Heart right ventricle (tissue), 16 donors: ENCODE measurements at regions not wholly inside any gene's neighbourhood (a gene's known extent, or its start where the extent isn't known, plus 50 kb on each side); places are given as distances from the start of the nearest gene placed in this dataset.

Experiments used
- ATAC-seq, 8 donors: fragments of 200-7000 bp; cut with Tn5 transposase; one replicate each; pipeline ENCODE4 v1.9.1; 2020; ENCODE audit warnings: mild to moderate bottlenecking in 8 of 8, moderate library complexity in 8 of 8, moderate number of reproducible peaks in 1 of 8
- DNase-seq, 2 donors: peaks; one replicate each; pipeline ENCODE4 v3.0.0-alpha.2; 2020
- H3K27ac ChIP-seq, 10 donors: fragments of 200-600 bp; sonication (generic) in 2 of 10; one replicate each; pipeline versions ENCODE4 v1.5.0 to v1.8.0; 2020 to 2022; ENCODE audit warnings: mild to moderate bottlenecking in 3 of 10
- H3K27me3 ChIP-seq, 7 donors: fragments of 200-600 bp; one replicate each; pipeline ENCODE4 v1.8.0; 2021 to 2022; ENCODE audit warnings: mild to moderate bottlenecking in 2 of 7
- H3K36me3 ChIP-seq, 9 donors: fragments of 200-600 bp; sonication (generic) in 1 of 9; one replicate each; pipeline versions ENCODE4 v1.5.0 to v1.8.0; 2020 to 2022; ENCODE audit warnings: mild to moderate bottlenecking in 2 of 9
- H3K4me1 ChIP-seq, 9 donors: fragments of 200-600 bp; sonication (generic) in 1 of 9; one replicate each; pipeline versions ENCODE4 v1.5.0 to v1.8.0; 2020 to 2022; ENCODE audit warnings: mild to moderate bottlenecking in 4 of 9
- H3K4me3 ChIP-seq, 10 donors: fragments of 200-600 bp; sonication (generic) in 2 of 10; one replicate each; pipeline versions ENCODE4 v1.5.0 to v1.8.0; 2020 to 2022; ENCODE audit warnings: mild to moderate bottlenecking in 7 of 10, moderate library complexity in 2 of 10
- H3K9me3 ChIP-seq, 11 donors: fragments of 200-600 bp in 10 of 11; sonication (generic) in 2 of 11; one replicate each; pipeline versions ENCODE4 v1.5.0 to v1.8.0; 2013 to 2022; ENCODE audit warnings: mild to moderate bottlenecking in 2 of 11, control low read depth in 1 of 11, moderate library complexity in 1 of 11
- WGBS, 2 donors: extraction: QIAGEN DNeasy Blood & Tissue Kit; methylation state at CpG; one replicate each; pipeline ENCODE4 v1.1.7; 2013; ENCODE audit warnings: inconsistent platforms in 1 of 2; 5-methylcytosine and 5-hydroxymethylcytosine counted together
- intact Hi-C, 10 donors: fragments of 100-400 bp; cut with DNase I; formaldehyde crosslinking; loops; one replicate each; pipeline versions ENCODE4 v1.11.1 to v1.14.2; 2022
- TF ChIP-seq, protein P1 (sequence below), 9 donors: fragments of 200-600 bp; sonication (generic) in 2 of 9; IDR thresholded peaks; one replicate each; pipeline versions ENCODE4 v1.5.0 to v1.8.0; 2021 to 2022; ENCODE audit warnings: antibody characterized with exemption in 9 of 9, mild to moderate bottlenecking in 5 of 9, moderate library complexity in 1 of 9
- donor health status: Arrhythmogenic right ventricular cardiomyopathy.
- donor health status: ischemic (EF 13 %, LVEDD 7.1; RV severe dilation, severe dysfunction).
- donor health status: healthy with polysubstance abuse.
- donor health status: DM: no; HTN: yes; CAD: no.
- donor health status: DM: no; HTN: no; CAD: no.
- donor health status: ischemic (EF 25% LVEDD 6.9; RV normal size, moderate dysfunction).
- donor health status: ischemic (EF 25% LVEDD 5.7; RV mildly dilated, moderate dysfunction).
- donor health status: healthy.
- donor health status: DM: yes; HTN: yes; CAD: no.
- donor health status: Ischemic cardiomyopathy.
- donor health status: ischemic (EF 35%, LVEDD 5.7; RV mildly dilated, moderate dysfunction).
- donor health status: nonischemic (EF 11% LVEDD 7.7; RV severe dilation, severe dysfunction).
- donor health status: DM: yes; HTN: yes; CAD: no.
- donor health status: PGD.
- donor health status: ischemic (EF 29% LVEDD 5.4; RV normal size, mild dysfunction).
- donor health status: nonischemic (EF 23%, LVEDD 6.1; RV moderate dilation, normal function).

DNA sequence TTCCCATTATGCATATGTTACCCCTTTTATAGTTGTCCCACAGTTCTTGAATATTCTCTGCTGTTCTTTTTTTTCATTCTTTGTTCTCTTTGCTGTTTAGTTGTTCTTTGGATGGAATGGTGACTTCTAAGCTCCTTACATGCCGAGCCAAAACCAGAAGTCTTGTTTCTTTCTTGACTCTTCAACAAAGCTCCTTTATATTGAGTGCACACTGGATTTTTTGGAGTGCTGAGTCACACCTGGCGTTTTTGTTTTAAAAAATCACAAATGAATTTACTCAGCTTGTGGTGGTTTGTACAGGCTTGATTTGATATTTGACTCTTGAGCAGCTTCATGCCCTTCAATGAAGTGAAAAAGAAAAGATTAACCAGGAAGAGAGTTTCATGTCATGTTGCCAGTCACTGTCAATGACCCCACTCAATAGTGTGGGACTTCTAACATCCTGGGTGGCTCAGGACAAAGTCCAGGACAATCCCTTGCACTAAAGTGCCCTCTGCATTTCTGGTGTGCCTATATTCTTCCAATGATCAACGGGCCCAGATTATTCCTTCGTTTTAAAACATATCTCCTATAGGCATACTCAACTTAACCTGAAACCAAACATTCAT lies 112.4 kb upstream of the SLC38A4 start:
- no peak overlapping the region for H3K4me3 ChIP-seq
- no peaks in the 10 kb centered on the region for H3K9me3 ChIP-seq
- intact Hi-C loops: loop anchor here in 5 of 10 donors (10.0 kb wide), 3 partner anchors 113 to 593 kb away; partner anchors contain the start of gene SLC38A4 (in 1 of the 5)
- H3K4me1 ChIP-seq: no peaks in the 10 kb centered on the region
- H3K27me3 ChIP-seq: no peaks in the 10 kb centered on the region
- no peak overlapping the region for H3K27ac ChIP-seq
- 78 to 81% methylated on average over 4 of the region's 4 CpGs for WGBS, 2 donors
- TF ChIP-seq, protein P1, sequence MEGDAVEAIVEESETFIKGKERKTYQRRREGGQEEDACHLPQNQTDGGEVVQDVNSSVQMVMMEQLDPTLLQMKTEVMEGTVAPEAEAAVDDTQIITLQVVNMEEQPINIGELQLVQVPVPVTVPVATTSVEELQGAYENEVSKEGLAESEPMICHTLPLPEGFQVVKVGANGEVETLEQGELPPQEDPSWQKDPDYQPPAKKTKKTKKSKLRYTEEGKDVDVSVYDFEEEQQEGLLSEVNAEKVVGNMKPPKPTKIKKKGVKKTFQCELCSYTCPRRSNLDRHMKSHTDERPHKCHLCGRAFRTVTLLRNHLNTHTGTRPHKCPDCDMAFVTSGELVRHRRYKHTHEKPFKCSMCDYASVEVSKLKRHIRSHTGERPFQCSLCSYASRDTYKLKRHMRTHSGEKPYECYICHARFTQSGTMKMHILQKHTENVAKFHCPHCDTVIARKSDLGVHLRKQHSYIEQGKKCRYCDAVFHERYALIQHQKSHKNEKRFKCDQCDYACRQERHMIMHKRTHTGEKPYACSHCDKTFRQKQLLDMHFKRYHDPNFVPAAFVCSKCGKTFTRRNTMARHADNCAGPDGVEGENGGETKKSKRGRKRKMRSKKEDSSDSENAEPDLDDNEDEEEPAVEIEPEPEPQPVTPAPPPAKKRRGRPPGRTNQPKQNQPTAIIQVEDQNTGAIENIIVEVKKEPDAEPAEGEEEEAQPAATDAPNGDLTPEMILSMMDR (IDR thresholded peaks at IDR 0.05): no peak
- ATAC-seq (no peak), DNase-seq (no peak)
- H3K36me3 ChIP-seq: no peaks in the 10 kb centered on the region

DNA sequence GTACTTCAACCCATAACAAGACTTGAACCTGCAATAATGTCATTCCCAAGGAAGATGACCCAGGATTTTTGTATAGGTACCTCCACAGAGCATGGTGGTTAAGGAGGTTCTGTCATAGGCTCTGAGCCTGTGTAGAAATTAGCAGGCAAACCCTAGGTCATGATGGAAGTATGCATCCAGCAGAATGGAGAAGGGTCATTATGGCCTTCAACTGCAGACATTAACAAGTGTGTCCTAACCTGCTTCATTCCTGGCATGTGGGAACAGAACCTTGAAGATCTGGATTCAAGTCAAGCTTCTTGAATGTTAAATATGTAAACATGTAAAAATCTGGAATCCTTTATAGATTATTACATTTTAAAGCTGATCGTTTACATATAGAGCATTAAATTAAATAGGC lies 116.2 kb upstream of the SLC38A4 start:
- no peaks in the 10 kb centered on the region for H3K27me3 ChIP-seq
- ATAC-seq: no peak
- no peaks in the 10 kb centered on the region for H3K9me3 ChIP-seq
- TF ChIP-seq, protein P1 (IDR thresholded peaks at IDR 0.05): no peak
- intact Hi-C loops: no loop called here
- DNase-seq: no peak
- no peak overlapping the region for H3K4me3 ChIP-seq
- no peaks in the 10 kb centered on the region for H3K4me1 ChIP-seq
- WGBS, 2 donors: 94 to 100% methylated on average over 1 of the region's 1 CpG
- H3K36me3 ChIP-seq: no peaks in the 10 kb centered on the region
- H3K27ac ChIP-seq: no peak overlapping the region

DNA sequence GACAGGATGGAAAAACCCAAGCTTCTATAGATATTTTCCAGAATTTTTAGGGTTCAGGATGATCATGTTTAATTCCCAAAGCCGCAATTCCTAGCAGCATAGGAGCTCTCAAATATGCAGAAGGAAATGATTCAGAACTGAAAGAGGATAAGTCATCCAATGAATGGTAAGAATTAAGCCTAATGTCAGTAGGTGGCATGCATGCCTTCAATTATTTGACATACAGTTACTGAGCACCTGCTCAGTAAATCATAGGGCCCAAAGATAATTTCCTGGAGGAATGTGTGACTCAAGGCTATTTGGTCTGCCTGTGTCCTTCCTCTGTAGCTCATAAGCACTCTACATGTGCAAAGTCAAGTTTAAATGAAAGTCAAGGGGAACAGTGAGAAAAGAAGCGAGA lies 116.8 kb upstream of the SLC38A4 start:
- Histone ChIP-seq H3K4me3 (no peak overlapping the region), H3K36me3 (no peaks in the 10 kb centered on the region), H3K4me1 (no peaks in the 10 kb centered on the region), H3K9me3 (no peaks in the 10 kb centered on the region), H3K27me3 (no peaks in the 10 kb centered on the region), H3K27ac (no peak overlapping the region)
- DNase-seq: no peak
- TF ChIP-seq, protein P1 (IDR thresholded peaks at IDR 0.05): no peak
- WGBS, 2 donors: 93 to 96% methylated on average over 2 of the region's 2 CpGs
- intact Hi-C loops: no loop called here
- peak in 1 of 8 donors; percentile 64 for ATAC-seq

DNA sequence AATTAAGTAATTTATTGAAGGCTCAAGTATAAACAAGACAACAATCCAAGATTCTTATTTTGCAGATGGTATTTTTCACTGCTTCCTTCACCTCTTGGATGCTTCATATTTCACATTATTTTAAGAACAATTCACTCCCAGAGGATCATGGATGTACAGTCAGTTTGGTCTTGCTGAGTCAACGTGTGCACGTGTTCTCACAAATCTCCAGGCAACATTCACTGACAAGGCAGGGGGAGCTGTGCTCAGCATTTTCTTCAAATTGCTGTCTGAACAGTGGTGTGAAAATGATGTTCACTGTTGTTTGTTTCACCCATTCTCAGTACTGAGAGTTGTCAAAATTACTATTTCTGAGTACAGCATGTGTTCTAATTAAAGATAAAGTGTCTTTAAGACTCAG lies 118.3 kb upstream of the SLC38A4 start:
- no peaks in the 10 kb centered on the region for H3K4me1 ChIP-seq
- DNase-seq (no peak), ATAC-seq (peak in 2 of 8 donors; percentile 37 to 51)
- WGBS, 2 donors: 8 to 14% methylated on average over 2 of the region's 2 CpGs
- no peaks in the 10 kb centered on the region for H3K27me3 ChIP-seq
- H3K27ac ChIP-seq: no peak overlapping the region
- intact Hi-C loops: no loop called here
- TF ChIP-seq, protein P1 (IDR thresholded peaks at IDR 0.05): peak in 4 of 9 donors; percentile 24 to 40 (median 35)
- H3K9me3 ChIP-seq: no peaks in the 10 kb centered on the region
- H3K36me3 ChIP-seq: no peaks in the 10 kb centered on the region
- no peak overlapping the region for H3K4me3 ChIP-seq
